Fibroblast of villous mesenchyme (primary cell): ENCODE measurements at regions not wholly inside any gene's neighbourhood (a gene's known extent, or its start where the extent isn't known, plus 50 kb on each side); places are given as distances from the start of the nearest gene placed in this dataset.

ENCODE experiments used
- DNase-seq: peaks from one replicate; pipeline ENCODE4 v3.0.0-alpha.2; 2010; ENCODE audit warnings: low read depth
- H3K4me3 ChIP-seq: 2 replicates; pipeline ENCODE4 v1.5.1; 2011; ENCODE audit warnings: low read depth, mild to moderate bottlenecking, low read length
- CTCF ChIP-seq: IDR thresholded peaks from 2 replicates; pipeline ENCODE4 v1.5.1; 2012; ENCODE audit warnings: low read depth, mild to moderate bottlenecking, low read length; ENCODE audit not compliant: insufficient read depth

DNA sequence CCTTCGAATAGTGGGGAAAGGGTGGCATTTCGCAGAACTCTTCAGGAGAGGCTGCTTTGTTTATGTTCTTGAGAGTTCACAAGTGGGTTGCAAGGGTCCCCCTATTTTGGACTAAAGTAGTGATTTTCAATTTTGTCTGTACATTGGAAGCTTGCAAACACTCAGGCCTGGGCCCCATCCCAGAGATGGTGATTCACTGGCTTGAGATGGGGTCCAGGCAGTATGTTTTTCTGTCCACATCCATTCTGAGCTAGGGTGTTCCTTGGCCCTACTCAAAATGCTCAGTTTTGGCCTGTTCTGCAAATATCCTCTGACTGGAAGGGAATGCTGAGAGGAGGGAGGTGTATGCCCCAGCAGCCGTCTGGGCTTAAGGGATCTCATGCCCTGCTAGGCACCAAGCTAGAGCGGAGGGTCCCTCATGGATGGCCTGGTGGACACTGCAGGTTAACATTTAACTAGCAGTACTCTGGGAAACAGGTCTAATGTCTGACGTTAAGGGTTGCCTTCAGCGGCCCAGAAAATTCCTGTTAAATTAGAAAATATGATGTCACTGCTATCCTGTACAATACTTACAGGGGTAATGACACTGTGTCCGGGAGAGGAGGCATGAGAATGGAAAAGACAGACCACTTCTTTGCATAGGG lies 181.4 kb downstream of the OPA1 start:
- DNase-seq: no peak
- TF ChIP-seq CTCF: no peak
- H3K4me3 ChIP-seq: no peak overlapping the region

- TF ChIP-seq CTCF: no peak
Observed at GRCh38 chr3:193774916-193775285, 181.9 kb downstream of the OPA1 start.

DNA sequence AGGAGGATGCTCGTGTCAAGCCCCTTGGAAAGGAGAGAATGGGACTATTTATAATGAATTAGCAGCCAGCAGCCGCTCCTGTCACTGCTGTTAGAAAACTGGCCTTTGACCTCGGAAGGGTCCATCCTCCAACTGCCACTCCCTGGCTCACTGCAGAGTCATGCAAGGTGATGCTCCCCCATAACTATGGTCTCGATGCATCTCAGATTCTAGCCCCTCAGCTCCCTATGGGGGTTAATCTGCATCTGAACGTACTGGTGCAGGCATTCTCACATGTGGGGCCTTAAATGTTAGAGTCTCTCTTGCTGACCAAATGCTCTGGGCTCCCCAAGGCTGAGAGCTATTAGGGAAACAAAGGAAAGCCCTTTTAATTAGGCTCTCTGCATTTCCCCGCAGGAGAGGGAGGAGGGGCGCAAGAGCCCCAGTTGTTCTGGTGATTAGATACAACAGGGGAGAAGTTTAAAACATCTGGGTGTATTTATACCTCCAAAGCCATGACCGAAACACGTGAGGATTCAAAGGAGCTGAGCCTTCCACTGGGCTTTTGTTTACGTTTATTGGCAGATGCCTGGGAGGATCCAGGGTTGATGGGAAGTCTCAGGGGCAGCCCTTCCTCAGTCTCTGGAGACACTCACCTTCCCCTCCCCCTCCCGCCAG lies 182.5 kb downstream of the OPA1 start:
- DNase-seq: no peak
- TF ChIP-seq CTCF: no peak
- H3K4me3 ChIP-seq: no peak overlapping the region

More at GRCh38 chr3:193774916-193775285, 181.9 kb downstream of the OPA1 start:
- no peak overlapping the region for H3K4me3 ChIP-seq
- no peak for DNase-seq

DNA sequence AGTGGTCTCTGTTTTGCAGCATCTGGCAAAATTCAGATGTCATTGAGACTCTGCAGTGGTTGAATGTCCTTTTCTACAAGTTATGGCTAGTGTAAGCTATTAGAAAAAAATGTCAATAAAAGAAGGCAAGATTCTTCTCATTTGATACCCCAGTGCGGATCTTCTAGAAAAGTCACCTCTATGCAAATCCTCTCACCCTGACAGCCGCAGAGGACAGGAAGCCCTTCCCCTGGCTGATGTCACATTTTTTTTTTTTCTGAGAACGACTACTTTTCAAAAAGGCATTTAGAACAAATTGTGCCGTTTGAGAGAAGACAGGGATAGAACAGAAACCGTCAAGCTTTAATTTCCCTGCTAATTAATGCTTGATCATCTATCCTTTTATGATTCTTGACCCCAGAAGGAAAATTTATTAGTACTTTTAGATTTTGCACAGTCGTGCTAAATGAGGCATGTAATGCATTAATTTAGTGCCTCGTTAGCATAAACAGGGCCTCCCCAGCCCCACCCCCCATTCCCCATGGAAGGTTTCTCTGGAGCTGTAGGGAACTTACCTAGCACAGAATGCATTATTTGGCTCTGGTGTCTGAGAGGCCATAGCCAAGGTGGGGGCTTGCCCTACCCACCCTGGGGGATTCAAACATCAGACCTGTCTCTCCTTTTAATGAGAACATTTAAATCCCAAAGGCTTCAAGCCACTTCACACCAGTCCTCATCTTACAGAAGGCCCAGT lies 183.8 kb downstream of the OPA1 start:
- no peak for TF ChIP-seq CTCF
- no peak overlapping the region for H3K4me3 ChIP-seq
- DNase-seq: no peak

GRCh38 chr3:193777524-193777923 lies 184.5 kb downstream of the OPA1 start:
- peak; percentile 16 for DNase-seq
- H3K4me3 ChIP-seq: no peak overlapping the region
- no peak for TF ChIP-seq CTCF

DNA sequence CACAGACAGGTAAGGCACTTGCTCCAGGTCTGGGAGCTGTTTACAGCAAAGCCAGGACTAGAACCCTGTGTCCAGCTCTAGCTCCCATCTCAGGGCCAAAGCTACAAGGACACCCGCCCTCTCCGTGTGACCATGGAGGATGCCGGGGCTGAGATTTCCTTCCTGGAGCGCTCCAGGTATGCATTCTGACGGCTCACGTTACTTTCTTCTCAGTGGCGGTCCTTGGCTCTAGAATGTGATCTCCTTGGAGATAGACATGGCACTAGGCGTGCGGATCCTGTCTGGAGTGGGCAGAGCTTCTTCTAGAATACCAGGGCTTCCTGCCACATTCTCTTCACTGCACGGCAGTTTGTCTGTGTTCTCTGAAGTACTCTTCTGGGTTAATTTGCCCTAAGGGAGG lies 185.7 kb downstream of the OPA1 start:
- no peak overlapping the region for H3K4me3 ChIP-seq
- no peak for TF ChIP-seq CTCF
- no peak for DNase-seq

GRCh38 chr3:193779933-193780332 lies 186.9 kb downstream of the OPA1 start:
- no peak for DNase-seq
- TF ChIP-seq CTCF: no peak
- no peak overlapping the region for H3K4me3 ChIP-seq
